GM21528 (cell line): ENCODE measurements at regions not wholly inside any gene's neighbourhood (a gene's known extent, or its start where the extent isn't known, plus 50 kb on each side); places are given as distances from the start of the nearest gene placed in this dataset.

ENCODE experiments used
- ATAC-seq: cut with Tn5 transposase; IDR thresholded peaks from one replicate; pipeline ENCODE4 v1.9.1; 2021; ENCODE audit warnings: mild to moderate bottlenecking, moderate library complexity; ENCODE audit not compliant: unreplicated experiment, low FRiP score

DNA sequence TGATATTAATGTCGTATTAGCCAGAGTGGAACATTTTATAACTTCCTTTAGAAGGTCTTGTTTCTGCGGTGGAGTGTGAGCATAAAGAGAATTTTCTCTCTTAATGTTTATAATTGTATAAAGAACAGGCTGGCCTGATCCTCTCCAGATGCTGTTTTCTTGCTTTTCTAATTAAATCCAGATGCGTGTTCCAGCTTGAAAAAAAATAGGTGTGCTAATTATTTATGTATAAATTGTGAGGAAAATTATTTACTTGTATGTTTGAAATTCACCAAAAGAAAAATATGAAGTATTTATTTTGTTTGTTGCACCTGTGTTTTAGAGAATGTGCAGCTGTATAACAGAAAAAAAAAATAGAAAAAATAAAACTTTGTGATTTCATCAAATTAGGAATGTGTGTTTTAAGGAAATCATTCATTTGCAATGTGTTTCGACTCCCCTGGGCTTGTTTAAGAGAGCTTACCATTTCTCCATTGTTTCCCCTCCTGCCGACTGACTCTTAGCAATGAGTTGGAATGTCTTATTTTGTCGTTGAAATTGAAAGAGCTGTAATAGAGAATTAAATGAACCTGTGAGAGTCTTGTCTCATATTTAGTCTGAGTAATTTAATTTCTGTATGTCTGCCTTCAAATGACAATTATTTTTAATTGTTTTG, 220.1 kb upstream of the NXPH2 start:
- ATAC-seq: no peak

DNA sequence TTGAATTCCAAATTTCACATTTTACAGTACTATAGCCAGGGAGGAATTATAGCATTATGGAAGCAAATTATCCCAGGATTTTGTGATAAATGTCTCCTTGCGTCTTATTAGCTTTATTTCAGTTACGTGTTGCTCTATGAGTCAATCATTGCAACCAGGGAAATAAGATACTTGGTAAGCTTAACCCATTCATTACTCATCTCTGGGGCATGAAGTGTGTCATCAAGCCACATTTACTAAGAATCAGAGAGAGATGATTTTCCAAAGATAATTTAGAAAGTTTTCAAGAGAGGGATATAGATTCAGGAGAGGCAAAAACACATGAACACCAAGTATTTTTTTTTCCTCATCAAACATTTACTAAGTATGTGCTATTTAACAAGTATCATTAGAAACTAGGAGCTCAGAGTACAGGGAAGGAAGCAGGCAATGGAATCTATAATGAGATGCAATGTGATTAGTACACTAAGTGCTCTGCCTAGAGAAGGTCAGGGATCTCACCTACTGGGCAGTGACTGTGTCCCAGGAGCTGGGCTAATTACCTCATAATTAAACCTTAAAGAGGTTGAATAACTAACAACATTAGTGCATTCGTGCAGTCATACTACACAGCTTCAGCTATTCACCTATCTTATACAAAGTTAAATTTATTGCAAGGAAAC, 217.8 kb upstream of the NXPH2 start:
- no peak for ATAC-seq

DNA sequence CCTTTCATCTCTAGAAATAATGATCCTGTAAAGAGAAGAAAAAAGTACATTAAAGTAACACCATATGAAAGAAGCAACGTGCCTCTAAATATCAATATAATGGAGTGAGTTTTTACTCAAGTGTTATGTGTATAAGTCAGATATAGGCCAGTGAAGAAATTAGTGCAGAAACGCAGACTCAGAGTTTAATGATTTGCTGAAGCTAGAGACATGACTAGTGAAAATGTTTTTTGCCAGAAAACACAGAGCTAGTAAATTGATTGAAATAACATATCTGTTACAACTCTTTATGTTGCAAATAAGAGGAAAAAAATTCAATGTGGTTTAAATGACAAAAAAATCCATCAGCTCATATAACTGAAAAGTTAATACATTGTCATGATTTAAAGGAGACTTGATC, 217.2 kb upstream of the NXPH2 start:
- no peak for ATAC-seq

DNA sequence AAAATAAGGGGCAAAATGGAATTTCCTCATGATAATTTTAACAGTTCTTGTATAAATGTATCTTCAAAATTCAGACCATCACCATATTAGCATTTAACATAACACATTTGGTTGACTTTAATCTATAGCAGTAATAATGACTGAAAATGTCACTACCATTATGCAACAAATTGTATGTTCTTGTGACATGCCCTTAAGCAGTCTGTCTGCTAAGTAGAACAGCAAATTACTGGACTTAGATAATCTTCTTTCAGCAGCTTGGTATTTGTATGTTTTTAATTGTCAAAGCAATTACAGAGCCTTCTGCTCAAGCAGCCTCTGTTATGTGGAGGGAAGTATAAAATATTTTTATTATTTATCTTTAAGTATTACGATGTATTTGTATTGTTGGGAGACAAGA, 214.3 kb upstream of the NXPH2 start:
- ATAC-seq: no peak

DNA sequence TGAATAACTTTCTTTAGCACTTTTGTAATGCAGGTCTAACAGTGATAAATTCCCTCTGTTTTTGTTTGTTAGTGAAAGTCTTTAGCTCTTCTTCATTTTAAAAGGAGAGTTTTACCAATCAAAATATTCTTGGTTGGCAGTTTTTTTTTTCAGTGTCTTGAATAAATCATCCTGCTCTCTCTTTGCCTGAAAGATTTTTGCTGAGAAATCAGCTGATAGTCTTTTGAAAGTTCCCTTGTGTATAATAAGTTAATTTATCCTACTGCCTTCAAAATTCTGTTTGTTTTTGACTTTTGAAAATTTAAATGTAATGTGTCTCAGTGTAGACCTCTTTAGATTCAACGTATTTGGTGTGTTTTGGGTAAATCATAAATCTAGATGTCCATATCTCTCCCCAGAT, 205.7 kb upstream of the NXPH2 start:
- ATAC-seq: no peak

DNA sequence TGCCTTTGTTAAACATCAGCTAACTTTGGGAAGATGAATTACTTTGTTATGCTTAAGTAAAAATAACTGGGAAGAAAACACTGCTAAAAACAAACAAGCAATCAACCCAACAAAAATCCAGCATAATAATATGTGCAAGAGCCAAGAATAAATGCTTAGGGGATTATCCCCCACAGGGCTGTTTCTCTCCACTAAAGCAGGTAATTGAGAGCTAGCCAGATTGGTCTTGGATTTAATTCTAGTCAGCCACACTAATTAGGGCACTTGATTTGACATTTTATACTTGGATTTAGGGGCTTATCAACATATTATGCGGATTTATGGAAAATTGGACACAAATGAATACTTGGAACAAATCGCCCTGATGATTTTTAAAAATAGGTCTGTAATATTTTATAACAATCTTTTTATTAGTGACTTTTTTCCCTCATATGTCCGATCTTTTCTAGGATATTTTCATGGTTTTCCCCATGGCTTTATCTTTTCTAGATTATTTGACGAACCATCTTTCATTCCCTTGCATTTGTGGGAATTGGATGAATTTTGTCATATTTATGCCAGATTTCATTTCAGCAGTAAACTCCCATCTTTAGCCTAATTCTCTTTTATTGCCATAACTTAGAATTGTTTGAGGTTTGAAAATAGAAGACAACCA, 199.1 kb upstream of the NXPH2 start:
- no peak for ATAC-seq

DNA sequence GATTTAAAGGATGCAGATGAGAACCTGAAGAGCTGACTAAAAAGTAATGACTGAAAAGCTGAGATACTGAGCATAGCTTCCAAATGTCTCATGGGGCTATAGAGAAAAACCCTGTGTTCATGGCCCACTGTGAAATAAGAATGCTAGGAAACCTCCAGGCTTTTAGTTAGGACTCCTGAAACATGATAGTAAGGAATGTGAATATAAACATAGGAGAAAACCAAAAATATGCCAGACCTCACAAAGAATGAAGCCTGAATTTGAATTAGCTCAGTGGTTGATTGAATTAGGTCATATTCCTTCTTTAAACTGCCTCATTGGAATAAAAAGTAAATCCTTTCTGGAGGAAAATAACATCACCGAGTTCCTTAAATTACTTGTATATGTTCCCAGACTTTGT, 194.5 kb upstream of the NXPH2 start:
- no peak for ATAC-seq

DNA sequence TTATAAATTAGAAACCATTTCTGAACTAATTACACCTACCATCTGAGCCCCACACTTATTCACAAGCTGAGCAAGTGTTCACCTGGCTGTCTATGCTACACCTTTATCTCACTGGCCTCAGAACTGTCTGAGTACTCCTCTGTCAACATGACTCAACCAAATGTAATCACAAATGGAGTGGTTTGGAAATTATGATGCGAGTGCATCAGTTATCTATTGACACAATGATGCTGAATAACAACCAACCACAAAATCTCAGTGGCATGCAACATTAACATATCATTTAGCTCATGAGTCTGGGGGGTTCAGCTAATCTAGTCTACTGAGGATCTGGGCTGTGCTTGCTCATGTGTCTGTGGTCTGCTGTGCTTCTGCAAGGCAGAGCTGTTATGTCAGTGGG, 184.2 kb upstream of the NXPH2 start:
- ATAC-seq: no peak

DNA sequence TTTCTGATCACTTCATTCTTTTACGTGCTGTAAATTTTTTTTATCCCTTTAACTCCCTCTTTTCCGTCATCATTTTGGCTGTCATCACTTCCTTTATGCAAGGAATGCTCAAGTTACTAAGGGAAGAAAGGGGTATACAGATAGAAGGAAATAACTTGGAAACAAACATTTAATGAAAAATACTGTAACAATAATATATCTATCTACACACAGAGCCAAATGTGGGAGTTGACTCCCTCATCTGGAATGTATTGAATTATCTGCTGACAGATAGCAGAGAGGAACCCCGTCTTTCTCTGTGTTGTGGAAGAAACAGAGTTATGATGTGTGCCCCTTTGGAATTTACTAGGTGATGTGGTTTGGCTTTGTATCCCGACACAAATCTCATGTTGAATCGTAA, 182.5 kb upstream of the NXPH2 start:
- no peak for ATAC-seq

DNA sequence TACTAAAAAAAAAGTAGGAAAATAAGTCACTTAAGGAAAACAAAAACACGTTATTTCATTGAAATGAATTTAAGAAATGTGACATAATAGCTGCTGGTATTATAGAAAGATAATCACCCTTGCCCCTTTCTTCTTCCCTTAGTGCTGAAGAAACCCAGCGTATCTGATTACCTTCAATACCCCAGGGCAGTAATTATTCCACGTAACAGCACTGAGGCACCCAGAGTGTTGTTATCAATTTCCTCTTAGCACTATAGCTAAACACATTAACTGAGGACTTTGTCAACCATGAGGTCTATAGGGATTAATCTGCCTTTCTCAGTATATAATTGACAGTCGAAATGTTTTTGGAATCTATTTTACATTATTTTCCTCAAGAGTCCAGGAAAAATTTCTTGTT, 180.0 kb upstream of the NXPH2 start:
- ATAC-seq: no peak

DNA sequence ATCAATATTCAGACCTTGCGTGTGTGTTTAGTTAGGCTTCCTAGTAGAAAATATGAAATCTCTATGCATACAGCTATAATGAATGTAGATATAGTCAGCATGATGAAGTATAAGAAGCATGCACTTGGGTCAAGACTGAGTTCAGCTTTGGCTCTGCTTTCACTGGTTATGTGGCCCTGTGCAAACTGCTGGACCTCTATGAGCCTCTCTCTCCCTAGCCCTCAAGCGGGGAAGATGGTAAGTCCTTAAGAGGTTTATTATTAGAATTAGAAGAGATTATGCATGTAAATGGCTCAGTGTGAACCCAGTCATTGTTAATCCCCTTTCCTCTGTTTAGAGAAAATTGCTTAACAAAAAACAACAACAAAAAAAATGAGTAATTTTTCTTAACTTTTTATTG, 178.8 kb upstream of the NXPH2 start:
- no peak for ATAC-seq

DNA sequence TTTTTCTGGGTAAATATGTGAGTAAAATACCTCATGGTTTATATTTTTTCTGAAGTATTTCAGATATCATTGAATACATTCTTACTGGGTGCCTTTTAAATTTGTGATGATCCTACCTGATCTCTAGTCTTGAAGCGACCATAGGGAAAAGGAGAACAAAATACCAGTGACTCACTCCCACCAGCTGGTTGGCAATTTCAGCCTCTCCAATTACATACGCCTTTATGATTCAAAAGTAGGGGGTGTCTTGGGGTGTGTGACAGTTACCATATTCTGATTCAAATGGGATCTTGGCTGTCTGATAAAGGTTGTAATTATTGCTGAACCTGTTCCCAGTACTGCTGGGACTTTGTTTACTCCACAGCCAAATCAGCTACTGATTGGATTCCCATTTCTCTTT, 175.9 kb upstream of the NXPH2 start:
- ATAC-seq: no peak

DNA sequence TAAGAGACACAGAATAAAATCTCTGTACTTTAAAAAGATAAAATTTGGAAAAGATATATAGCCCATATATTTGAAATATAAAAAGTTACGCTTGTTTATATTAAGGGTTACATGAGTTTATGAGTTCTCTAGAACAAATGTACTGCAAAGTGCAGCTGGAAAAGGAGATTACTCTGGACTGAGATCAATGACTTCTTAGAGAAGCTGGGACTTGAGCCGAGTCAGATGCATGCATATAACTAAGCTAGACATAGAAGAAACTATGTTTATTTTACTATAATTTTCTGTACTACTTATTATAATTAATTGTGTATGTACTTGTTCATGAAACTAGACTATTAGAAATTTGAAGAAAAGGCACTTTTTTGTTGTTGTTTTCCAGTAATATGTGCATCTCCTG, 170.3 kb upstream of the NXPH2 start:
- no peak for ATAC-seq

DNA sequence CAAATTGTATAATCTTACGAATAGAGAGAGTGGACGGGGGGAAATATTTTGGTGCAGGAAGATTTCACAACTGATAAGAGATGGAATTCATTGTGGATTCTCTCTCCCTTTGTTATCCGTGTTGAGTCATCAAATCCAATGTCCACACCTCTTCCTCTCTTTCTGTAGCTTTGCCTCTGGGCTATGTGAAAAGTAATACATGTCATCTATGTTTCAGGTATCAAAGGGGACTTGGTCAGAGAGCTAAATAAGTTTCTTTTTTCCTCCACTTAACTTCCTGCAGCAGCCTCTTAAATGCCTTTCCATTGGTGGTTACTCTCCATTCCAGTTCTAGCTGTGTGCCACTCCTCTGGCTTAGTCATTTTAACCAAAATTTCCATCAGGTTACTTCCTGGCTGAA, 169.3 kb upstream of the NXPH2 start:
- no peak for ATAC-seq

DNA sequence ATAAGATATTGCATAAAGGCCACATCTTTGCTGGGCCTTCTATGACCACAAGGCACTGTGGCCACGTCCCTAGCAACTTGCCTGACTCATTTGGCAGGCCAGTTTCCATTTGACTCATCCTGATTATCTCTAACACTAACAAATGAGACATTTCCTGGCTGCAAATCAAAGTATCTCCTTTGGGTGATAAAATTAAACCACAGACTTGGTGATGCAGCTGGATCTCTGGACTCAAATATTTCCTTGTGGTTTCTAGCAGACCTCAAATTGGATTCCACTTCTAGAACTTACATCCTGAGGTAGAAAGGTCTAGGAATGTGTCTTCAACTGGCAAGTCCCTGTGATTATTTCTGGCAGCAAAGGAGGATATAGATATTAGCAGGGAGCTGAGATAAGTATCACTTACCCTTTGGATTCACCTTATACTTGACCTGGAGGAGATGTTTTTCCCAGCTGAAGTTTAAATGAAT, 167.9 kb upstream of the NXPH2 start:
- no peak for ATAC-seq

DNA sequence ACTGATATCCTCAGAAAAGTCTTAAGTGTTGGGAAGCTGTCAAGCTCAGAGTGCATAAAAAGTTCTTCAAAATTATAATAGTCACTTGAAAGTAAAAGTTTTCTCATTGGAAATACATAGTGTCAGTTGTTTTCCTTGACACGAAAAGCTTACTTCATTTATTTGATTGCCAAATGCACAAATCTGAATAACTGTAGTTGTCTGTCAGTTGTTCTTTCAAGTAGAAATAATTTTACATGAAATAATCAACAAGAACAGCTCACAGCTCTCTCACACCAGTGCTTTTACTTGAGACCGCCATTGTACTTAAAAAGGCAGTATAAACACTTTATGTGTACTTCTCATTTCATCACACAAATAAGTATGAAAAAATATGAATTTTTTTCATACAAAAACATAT, 163.3 kb upstream of the NXPH2 start:
- ATAC-seq: no peak

DNA sequence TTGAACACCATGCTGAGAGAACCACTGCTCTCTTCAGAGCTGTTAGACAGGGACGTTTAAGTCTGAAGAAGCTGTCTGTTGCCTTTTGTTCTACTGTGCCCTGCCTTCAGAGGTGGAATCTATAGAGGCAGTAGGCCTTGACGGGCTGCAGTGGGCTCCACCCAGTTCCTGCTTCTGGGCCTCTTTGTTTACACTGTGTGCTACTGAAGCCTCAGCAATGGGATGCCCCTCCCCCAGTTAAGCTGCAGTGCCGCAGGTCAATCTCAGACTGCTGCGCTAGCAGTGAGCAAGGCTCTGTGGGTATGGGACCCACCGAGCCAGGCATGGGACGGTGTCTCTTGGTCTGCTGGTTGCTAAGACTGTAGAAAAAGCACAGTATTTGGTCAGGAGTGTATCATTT, 162.3 kb upstream of the NXPH2 start:
- ATAC-seq: no peak

DNA sequence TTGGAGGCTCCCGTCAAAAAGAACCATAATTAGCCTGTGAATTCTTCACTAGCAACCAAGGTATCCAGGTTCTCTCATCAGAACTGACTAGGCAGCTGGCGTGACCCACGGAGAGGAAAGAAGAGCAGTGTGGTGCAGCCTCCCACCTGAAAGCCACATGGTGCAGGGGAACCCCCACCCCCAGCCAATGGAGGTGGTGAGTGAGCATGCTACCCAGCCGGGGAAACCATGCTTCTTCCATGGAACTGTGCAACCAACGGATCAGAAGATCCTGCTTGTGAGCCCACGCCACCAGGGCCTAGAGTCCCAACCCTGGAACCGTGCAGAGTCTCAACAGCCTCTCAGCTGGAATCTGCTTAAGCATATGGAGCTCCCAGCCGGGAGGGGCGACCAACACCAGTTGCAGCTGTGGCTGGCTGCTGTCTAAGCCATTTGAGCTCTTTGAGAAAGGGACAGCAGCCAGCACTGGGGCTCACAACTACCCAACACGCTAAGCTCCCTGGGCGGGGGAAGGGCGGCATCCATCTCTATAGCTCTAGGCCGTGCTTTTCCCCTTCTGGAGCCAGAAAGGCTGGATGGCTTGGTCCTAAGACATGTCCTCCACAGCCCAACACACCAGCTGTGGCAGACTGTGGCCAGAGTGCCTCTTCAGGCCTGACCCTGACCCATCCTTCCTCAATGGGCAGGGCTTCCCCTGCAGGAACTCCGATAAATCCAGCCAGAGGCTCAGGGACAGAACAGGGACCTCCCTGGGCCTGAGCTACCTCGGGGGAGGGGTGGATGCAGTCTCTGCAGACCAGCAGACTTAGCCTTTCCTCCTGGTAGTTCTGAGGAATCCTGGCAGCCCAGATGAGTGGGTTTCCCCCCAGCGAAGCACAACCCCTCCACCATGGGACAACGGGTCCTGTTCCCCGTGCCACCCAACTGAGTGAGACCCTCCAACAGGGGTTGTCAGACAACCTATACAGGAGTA, 151.4 kb upstream of the NXPH2 start:
- ATAC-seq: no peak

DNA sequence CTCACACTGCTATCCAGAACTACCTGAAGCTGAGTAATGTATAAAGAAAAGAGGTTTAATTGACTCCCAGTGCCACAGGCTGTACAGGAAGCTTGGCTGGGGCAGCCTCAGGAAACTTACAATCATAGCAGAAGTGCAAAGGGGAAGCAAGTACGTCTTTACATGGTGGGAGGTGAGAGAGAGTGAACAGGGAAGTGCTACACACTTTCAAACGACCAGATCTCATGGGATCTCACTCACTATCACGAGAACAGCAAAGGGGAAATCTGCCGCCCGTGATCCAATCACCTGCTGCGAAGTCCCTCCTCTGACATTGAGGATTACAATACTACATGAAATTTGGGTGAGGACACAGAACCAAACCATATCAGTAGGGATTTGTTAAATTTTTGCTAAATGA, 150.4 kb upstream of the NXPH2 start:
- ATAC-seq: no peak

DNA sequence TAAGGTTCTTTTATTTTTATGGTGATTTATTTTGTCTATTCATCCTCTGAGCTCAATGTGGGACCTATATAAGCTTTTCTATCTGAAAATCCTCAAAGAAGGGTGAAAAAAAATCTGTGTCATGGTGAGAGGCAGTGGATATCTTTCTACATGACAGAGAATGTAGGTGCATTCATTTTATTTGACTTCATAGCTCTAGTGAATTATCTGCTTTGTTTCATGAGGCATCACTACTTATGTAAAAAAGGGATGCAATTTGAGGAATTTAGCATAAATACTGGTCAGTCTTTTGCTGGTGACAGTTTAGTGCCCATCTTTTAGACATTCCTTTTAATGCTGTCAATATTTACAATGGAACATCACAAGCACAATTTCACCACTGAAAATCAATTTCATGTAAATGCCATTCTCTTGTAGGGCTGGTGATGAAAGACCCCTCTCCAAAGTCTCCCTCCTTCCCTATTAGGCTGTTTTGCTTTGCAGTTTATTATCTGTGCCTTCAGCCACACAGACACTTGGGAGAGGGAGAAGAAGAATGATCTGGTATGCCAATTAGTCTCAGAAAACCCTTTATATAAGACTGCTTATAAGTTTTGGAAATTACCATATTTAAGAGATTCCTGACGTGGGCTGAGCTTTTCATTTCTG, 148.3 kb upstream of the NXPH2 start:
- ATAC-seq: no peak
